GM23248 (cell line): ENCODE measurements at regions not wholly inside any gene's neighbourhood (a gene's known extent, or its start where the extent isn't known, plus 50 kb on each side); places are given as distances from the start of the nearest gene placed in this dataset.

Source experiments
- EZH2 ChIP-seq: fragments of 200-600 bp; sonication (generic); IDR thresholded peaks from 2 replicates; pipeline ENCODE4 v1.6.1; 2018; ENCODE audit warnings: antibody characterized with exemption, mild to moderate bottlenecking; ENCODE audit not compliant: insufficient read depth, poor library complexity, severe bottlenecking
- EZH2phosphoT487 ChIP-seq: fragments of 200-600 bp; sonication (generic); IDR thresholded peaks from 2 replicates; pipeline ENCODE4 v1.6.1; 2018; ENCODE audit warnings: antibody characterized with exemption, moderate library complexity, mild to moderate bottlenecking, low read depth; ENCODE audit not compliant: insufficient read depth

- no peak for TF ChIP-seq EZH2phosphoT487
- TF ChIP-seq EZH2, result no peak
These were observed 379.7 kb downstream of the OLFM4 start for GRCh38 chr13:53408306-53408705.
